OCI-LY3 (cell line): ENCODE measurements at regions not wholly inside any gene's neighbourhood (a gene's known extent, or its start where the extent isn't known, plus 50 kb on each side); places are given as distances from the start of the nearest gene placed in this dataset.

Source experiments
- H2AFZ ChIP-seq: fragments of 200-600, 300-600 bp; shearing (Covaris generic); 2 replicates; pipeline ENCODE4 v1.6.0; 2014; ENCODE audit warnings: antibody characterized with exemption, low read depth, low read length
- H3K27ac ChIP-seq: fragments of 200-600, 300-600 bp; sonication (generic); 2 replicates; pipeline ENCODE4 v1.5.1; 2014; ENCODE audit warnings: mild to moderate bottlenecking, low read length, moderate library complexity, mixed read lengths
- H3K27me3 ChIP-seq: fragments of 200-600, 300-600 bp; sonication (generic); 2 replicates; pipeline ENCODE4 v1.6.1; 2014; ENCODE audit warnings: low read depth, low read length, mixed read lengths
- H3K36me3 ChIP-seq: fragments of 200-600, 300-600 bp; sonication (generic); replicated peaks from 2 replicates; pipeline ENCODE3; 2014; ENCODE audit warnings: low read depth, low read length, mixed read lengths
- H3K4me1 ChIP-seq: fragments of 300-600, 200-600 bp; sonication (generic); 2 replicates; pipeline ENCODE4 v1.6.1; 2014; ENCODE audit warnings: low read length, mixed read lengths
- H3K4me2 ChIP-seq: fragments of 200-600, 300-600 bp; sonication (generic); 2 replicates; pipeline ENCODE4 v1.6.1; 2014; ENCODE audit warnings: low read length, mixed read lengths
- H3K4me3 ChIP-seq: fragments of 300-600, 200-600 bp; sonication (generic); 2 replicates; pipeline ENCODE4 v1.5.1; 2014; ENCODE audit warnings: antibody characterized with exemption, mild to moderate bottlenecking, low read length, moderate library complexity
- H3K79me2 ChIP-seq: fragments of 300-600, 200-600 bp; shearing (Covaris generic); 2 replicates; pipeline ENCODE4 v1.6.1; 2014; ENCODE audit warnings: mild to moderate bottlenecking, low read length, mixed read lengths
- H3K9ac ChIP-seq: fragments of 300-600, 200-600 bp; shearing (Covaris generic); 2 replicates; pipeline ENCODE4 v1.6.0; 2014; ENCODE audit warnings: mild to moderate bottlenecking, low read length, moderate library complexity
- H3K9me3 ChIP-seq: fragments of 200-600, 300-600 bp; shearing (Covaris generic); 2 replicates; pipeline ENCODE4 v1.6.1; 2014; ENCODE audit warnings: low read length, mixed read lengths; ENCODE audit not compliant: insufficient read depth
- H4K20me1 ChIP-seq: fragments of 200-600, 300-600 bp; sonication (generic); 2 replicates; pipeline ENCODE4 v1.6.1; 2016; ENCODE audit warnings: low read length, mixed read lengths; ENCODE audit not compliant: insufficient read depth
- CTCF ChIP-seq: fragments of 200-600, 300-600 bp; sonication (generic); IDR thresholded peaks from 2 replicates; pipeline ENCODE4 v1.5.1; 2014; ENCODE audit warnings: antibody characterized with exemption, low read length, low read depth
- EZH2phosphoT487 ChIP-seq: fragments of 200-600 bp; shearing (Covaris generic); IDR thresholded peaks from 2 replicates; pipeline ENCODE4 v1.6.1; 2018; ENCODE audit warnings: antibody characterized with exemption, mixed run types, low read depth

GRCh38 chr1:219278288-219278687, 104.6 kb downstream of the LYPLAL1 start:
- H3K79me2 ChIP-seq = no peaks in the 10 kb centered on the region
- H4K20me1 ChIP-seq = no peaks in the 10 kb centered on the region
- H3K4me3 ChIP-seq = no peak overlapping the region
- H3K9me3 ChIP-seq = no peaks in the 10 kb centered on the region
- TF ChIP-seq CTCF (no peak), EZH2phosphoT487 (no peak)
- H3K9ac ChIP-seq = no peak overlapping the region
- H3K27ac ChIP-seq = no peak overlapping the region
- no peak overlapping the region for H3K4me2 ChIP-seq
- H3K4me1 ChIP-seq = no peaks in the 10 kb centered on the region
- H2AFZ ChIP-seq = no peak overlapping the region
- H3K27me3 ChIP-seq = no peaks in the 10 kb centered on the region
- H3K36me3 ChIP-seq = no peaks in the 10 kb centered on the region

- H3K4me1 ChIP-seq = no peaks in the 10 kb centered on the region
- no peaks in the 10 kb centered on the region for H3K9me3 ChIP-seq
- no peak overlapping the region for H3K4me3 ChIP-seq
- no peak for TF ChIP-seq CTCF
- no peak for TF ChIP-seq EZH2phosphoT487
- no peaks in the 10 kb centered on the region for H4K20me1 ChIP-seq
- no peaks in the 10 kb centered on the region for H3K79me2 ChIP-seq
- no peak overlapping the region for H3K4me2 ChIP-seq
- H3K36me3 ChIP-seq = no peaks in the 10 kb centered on the region
- no peaks in the 10 kb centered on the region for H3K27me3 ChIP-seq
- H2AFZ ChIP-seq = no peak overlapping the region
- H3K27ac ChIP-seq = no peak overlapping the region
- H3K9ac ChIP-seq = no peak overlapping the region
Measured at GRCh38 chr1:219277304-219278105, 103.8 kb downstream of the LYPLAL1 start.

- Histone ChIP-seq H3K4me2 (no peak overlapping the region), H3K4me1 (no peaks in the 10 kb centered on the region), H3K27me3 (no peaks in the 10 kb centered on the region), H3K4me3 (no peak overlapping the region), H3K79me2 (no peaks in the 10 kb centered on the region), H4K20me1 (no peaks in the 10 kb centered on the region), H3K36me3 (no peaks in the 10 kb centered on the region), H3K9me3 (no peaks in the 10 kb centered on the region), H3K9ac (no peak overlapping the region), H3K27ac (no peak overlapping the region), H2AFZ (no peak overlapping the region)
- TF ChIP-seq EZH2phosphoT487 = no peak
- no peak for TF ChIP-seq CTCF
Measured at GRCh38 chr1:219276049-219276738, 102.5 kb downstream of the LYPLAL1 start.

GRCh38 chr1:219273088-219273686, 99.5 kb downstream of the LYPLAL1 start:
- Histone ChIP-seq H3K4me2 (no peak overlapping the region), H3K9me3 (no peaks in the 10 kb centered on the region), H3K9ac (no peak overlapping the region), H3K27me3 (no peaks in the 10 kb centered on the region), H4K20me1 (no peaks in the 10 kb centered on the region), H3K79me2 (no peaks in the 10 kb centered on the region), H3K36me3 (no peaks in the 10 kb centered on the region), H3K4me1 (no peaks in the 10 kb centered on the region), H3K4me3 (no peak overlapping the region), H2AFZ (no peak overlapping the region), H3K27ac (no peak overlapping the region)
- TF ChIP-seq EZH2phosphoT487 (no peak), CTCF (no peak)
